DOHH2 (cell line): ENCODE measurements at regions not wholly inside any gene's neighbourhood (a gene's known extent, or its start where the extent isn't known, plus 50 kb on each side); places are given as distances from the start of the nearest gene placed in this dataset.

Experiments used
- H3F3A ChIP-seq: fragments of 200-600 bp; sonication (generic), shearing (Covaris generic); 2 replicates; pipeline ENCODE4 v1.6.0; 2016; ENCODE audit warnings: antibody characterized with exemption, mild to moderate bottlenecking; ENCODE audit not compliant: control insufficient read depth, insufficient read depth
- H3K27ac ChIP-seq: fragments of 200-600 bp; sonication (generic); 2 replicates; pipeline ENCODE4 v1.5.1; 2014; ENCODE audit warnings: low read depth, mild to moderate bottlenecking, low read length, moderate library complexity
- H3K27me3 ChIP-seq: fragments of 200-600 bp; sonication (generic); 2 replicates; pipeline ENCODE4 v1.6.1; 2014; ENCODE audit warnings: mild to moderate bottlenecking, low read length, mixed read lengths; ENCODE audit not compliant: control insufficient read depth
- H3K36me3 ChIP-seq: fragments of 200-600 bp; sonication (generic); 2 replicates; pipeline ENCODE4 v1.6.1; 2014; ENCODE audit warnings: mild to moderate bottlenecking, low read length, moderate library complexity, mixed read lengths; ENCODE audit not compliant: control insufficient read depth
- H3K4me1 ChIP-seq: fragments of 200-600 bp; sonication (generic); 2 replicates; pipeline ENCODE4 v1.6.1; 2014; ENCODE audit warnings: mild to moderate bottlenecking, low read length, mixed read lengths; ENCODE audit not compliant: control insufficient read depth
- H3K4me2 ChIP-seq: fragments of 200-600 bp; sonication (generic); 2 replicates; pipeline ENCODE4 v1.6.0; 2014; ENCODE audit warnings: mild to moderate bottlenecking, low read length, moderate library complexity
- H3K4me3 ChIP-seq: fragments of 200-600 bp; sonication (generic); 2 replicates; pipeline ENCODE4 v1.5.1; 2014; ENCODE audit warnings: mild to moderate bottlenecking, low read length, mixed read lengths
- H3K79me2 ChIP-seq: fragments of 200-600 bp; sonication (generic); 2 replicates; pipeline ENCODE4 v1.6.1; 2014; ENCODE audit warnings: mild to moderate bottlenecking, low read length, mixed read lengths; ENCODE audit not compliant: control insufficient read depth
- H3K9me2 ChIP-seq: fragments of 200-600 bp; sonication (generic); replicated peaks from 2 replicates; pipeline ENCODE4 v1.6.1; 2014; ENCODE audit warnings: mild to moderate bottlenecking, low read length, mixed read lengths; ENCODE audit not compliant: control insufficient read depth
- H3K9me3 ChIP-seq: fragments of 200-600 bp; sonication (generic); 2 replicates; pipeline ENCODE4 v1.6.1; 2014; ENCODE audit warnings: antibody characterized with exemption, low read length, mixed read lengths; ENCODE audit not compliant: control insufficient read depth, insufficient read depth
- H4K20me1 ChIP-seq: fragments of 200-600 bp; sonication (generic); 2 replicates; pipeline ENCODE4 v1.6.0; 2014; ENCODE audit warnings: low read depth, mild to moderate bottlenecking, antibody characterized with exemption, low read length, moderate library complexity; ENCODE audit not compliant: control insufficient read depth, insufficient read depth
- EZH2phosphoT487 ChIP-seq: fragments of 200-600 bp; sonication (generic); IDR thresholded peaks from 2 replicates; pipeline ENCODE4 v1.6.1; 2017; ENCODE audit warnings: borderline replicate concordance, mild to moderate bottlenecking, antibody characterized with exemption, low read length, moderate library complexity, mixed read lengths
- TF ChIP-seq, protein P1 (sequence below): fragments of 200-600 bp; sonication (generic); IDR thresholded peaks from one replicate; pipeline ENCODE4 v1.5.1; 2014; ENCODE audit warnings: antibody characterized with exemption, mild to moderate bottlenecking, low read depth, low read length; ENCODE audit not compliant: poor library complexity, severe bottlenecking

- Histone ChIP-seq H3K4me1 (no peaks in the 10 kb centered on the region), H4K20me1 (no peaks in the 10 kb centered on the region), H3F3A (no peaks in the 10 kb centered on the region), H3K79me2 (no peaks in the 10 kb centered on the region), H3K9me2 (no peaks in the 10 kb centered on the region), H3K27me3 (no peaks in the 10 kb centered on the region), H3K9me3 (no peaks in the 10 kb centered on the region), H3K36me3 (no peaks in the 10 kb centered on the region), H3K4me3 (no peak overlapping the region), H3K27ac (no peak overlapping the region), H3K4me2 (no peak overlapping the region)
- TF ChIP-seq, protein P1, sequence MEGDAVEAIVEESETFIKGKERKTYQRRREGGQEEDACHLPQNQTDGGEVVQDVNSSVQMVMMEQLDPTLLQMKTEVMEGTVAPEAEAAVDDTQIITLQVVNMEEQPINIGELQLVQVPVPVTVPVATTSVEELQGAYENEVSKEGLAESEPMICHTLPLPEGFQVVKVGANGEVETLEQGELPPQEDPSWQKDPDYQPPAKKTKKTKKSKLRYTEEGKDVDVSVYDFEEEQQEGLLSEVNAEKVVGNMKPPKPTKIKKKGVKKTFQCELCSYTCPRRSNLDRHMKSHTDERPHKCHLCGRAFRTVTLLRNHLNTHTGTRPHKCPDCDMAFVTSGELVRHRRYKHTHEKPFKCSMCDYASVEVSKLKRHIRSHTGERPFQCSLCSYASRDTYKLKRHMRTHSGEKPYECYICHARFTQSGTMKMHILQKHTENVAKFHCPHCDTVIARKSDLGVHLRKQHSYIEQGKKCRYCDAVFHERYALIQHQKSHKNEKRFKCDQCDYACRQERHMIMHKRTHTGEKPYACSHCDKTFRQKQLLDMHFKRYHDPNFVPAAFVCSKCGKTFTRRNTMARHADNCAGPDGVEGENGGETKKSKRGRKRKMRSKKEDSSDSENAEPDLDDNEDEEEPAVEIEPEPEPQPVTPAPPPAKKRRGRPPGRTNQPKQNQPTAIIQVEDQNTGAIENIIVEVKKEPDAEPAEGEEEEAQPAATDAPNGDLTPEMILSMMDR: no peak
- TF ChIP-seq EZH2phosphoT487: no peak
These were observed 861.6 kb upstream of the DPPA4 start for GRCh38 chr3:110198717-110199587.

DNA sequence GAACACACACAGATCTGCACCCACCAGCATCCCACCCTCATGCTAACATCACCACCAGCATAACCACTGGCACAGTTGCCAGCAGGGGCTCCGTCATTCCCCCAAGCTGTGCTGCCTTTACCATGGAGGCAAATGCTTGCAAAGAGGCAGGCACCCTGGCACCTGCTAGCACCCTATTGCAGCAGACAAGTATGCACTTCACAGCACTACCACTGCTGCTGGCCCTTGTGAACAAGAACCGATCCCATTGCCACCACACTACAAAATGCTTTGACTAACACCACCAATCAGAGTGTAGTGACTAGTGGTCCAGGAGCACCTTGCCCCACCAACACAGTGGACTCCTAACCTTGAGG, 862.2 kb upstream of the DPPA4 start:
- no peaks in the 10 kb centered on the region for H4K20me1 ChIP-seq
- H3K27ac ChIP-seq: no peak overlapping the region
- H3K4me2 ChIP-seq: no peak overlapping the region
- no peaks in the 10 kb centered on the region for H3K9me2 ChIP-seq
- no peak overlapping the region for H3K4me3 ChIP-seq
- no peaks in the 10 kb centered on the region for H3F3A ChIP-seq
- H3K27me3 ChIP-seq: no peaks in the 10 kb centered on the region
- H3K79me2 ChIP-seq: no peaks in the 10 kb centered on the region
- TF ChIP-seq, protein P1: no peak
- TF ChIP-seq EZH2phosphoT487: no peak
- H3K4me1 ChIP-seq: no peaks in the 10 kb centered on the region
- H3K9me3 ChIP-seq: no peaks in the 10 kb centered on the region
- H3K36me3 ChIP-seq: no peaks in the 10 kb centered on the region

DNA sequence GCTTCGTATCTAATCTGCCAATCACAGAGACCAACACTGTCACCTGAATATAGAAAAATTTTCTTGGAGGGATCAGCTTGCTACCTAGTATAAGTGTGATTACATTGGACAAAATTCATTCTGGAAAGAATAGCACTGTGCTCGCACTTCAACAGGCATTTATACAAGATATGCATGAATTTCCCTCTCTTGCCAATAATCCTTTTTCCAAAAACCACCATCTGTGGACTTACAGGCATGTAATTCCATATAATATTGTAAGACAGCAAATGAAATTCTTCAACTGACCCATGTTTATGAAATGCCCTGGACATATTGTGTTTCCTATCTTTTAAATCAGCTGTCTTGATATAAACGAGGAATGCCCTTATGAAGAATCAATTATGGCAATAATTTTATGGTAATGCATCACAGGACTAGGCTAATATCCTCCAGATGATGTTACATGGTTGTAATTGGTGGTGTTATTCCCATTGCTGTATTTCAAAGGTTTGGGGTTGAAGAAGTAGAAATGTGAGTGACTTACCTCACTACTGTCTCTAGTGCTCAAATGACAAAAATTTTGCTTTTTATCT, 861.4 kb upstream of the NECTIN3 start:
- no peak overlapping the region for H3K4me3 ChIP-seq
- no peaks in the 10 kb centered on the region for H3F3A ChIP-seq
- no peak overlapping the region for H3K4me2 ChIP-seq
- H3K36me3 ChIP-seq: no peaks in the 10 kb centered on the region
- no peaks in the 10 kb centered on the region for H3K9me2 ChIP-seq
- H3K79me2 ChIP-seq: no peaks in the 10 kb centered on the region
- no peak for TF ChIP-seq EZH2phosphoT487
- TF ChIP-seq, protein P1: no peak
- no peaks in the 10 kb centered on the region for H3K4me1 ChIP-seq
- H3K27ac ChIP-seq: no peak overlapping the region
- no peaks in the 10 kb centered on the region for H3K27me3 ChIP-seq
- H3K9me3 ChIP-seq: no peaks in the 10 kb centered on the region
- no peaks in the 10 kb centered on the region for H4K20me1 ChIP-seq
